Spleen (tissue), 11 donors: ENCODE measurements at regions not wholly inside any gene's neighbourhood (a gene's known extent, or its start where the extent isn't known, plus 50 kb on each side); places are given as distances from the start of the nearest gene placed in this dataset.
"Not testable (repeated sequence)": the region's sequence is repeated elsewhere in the genome, so short reads cannot be mapped to it uniquely, and the experiment has no call there.

ENCODE experiments used
- DNase-seq: peaks from one replicate; pipeline ENCODE4 v3.0.0-alpha.2; 2020
- H3K27ac ChIP-seq, 8 donors: fragments of 200-600 bp; sonication (generic) in 7 of 8; 1 replicate in 4 of 8; 2 replicates in 4 of 8; pipeline versions ENCODE4 v1.5.0 to v1.8.0; 2016 to 2021; ENCODE audit warnings: inconsistent platforms in 4 of 8, mild to moderate bottlenecking in 4 of 8, moderate library complexity in 1 of 8
- H3K27me3 ChIP-seq, 7 donors: fragments of 200-600 bp; sonication (generic) in 6 of 7; replicated peaks in 1 of 7; 1 replicate in 4 of 7; 2 replicates in 3 of 7; pipeline versions ENCODE4 v1.5.0 to v1.8.0; 2016 to 2021; ENCODE audit warnings: inconsistent platforms in 3 of 7, mild to moderate bottlenecking in 1 of 7
- H3K36me3 ChIP-seq, 6 donors: fragments of 200-600 bp; sonication (generic) in 5 of 6; 1 replicate in 4 of 6; 2 replicates in 2 of 6; pipeline versions ENCODE4 v1.5.0 to v1.8.0; 2016 to 2021; ENCODE audit warnings: inconsistent platforms in 2 of 6
- H3K4me1 ChIP-seq, 6 donors: fragments of 200-600 bp; sonication (generic) in 5 of 6; 1 replicate in 3 of 6; 2 replicates in 3 of 6; pipeline versions ENCODE4 v1.5.0 to v1.8.0; 2016 to 2021; ENCODE audit warnings: inconsistent platforms in 3 of 6
- H3K4me3 ChIP-seq, 8 donors: fragments of 200-600 bp; sonication (generic) in 7 of 8; 1 replicate in 4 of 8; 2 replicates in 4 of 8; pipeline versions ENCODE4 v1.5.0 to v1.8.0; 2016 to 2021; ENCODE audit warnings: inconsistent platforms in 4 of 8, mild to moderate bottlenecking in 4 of 8, moderate library complexity in 2 of 8
- H3K9me3 ChIP-seq, 8 donors: fragments of 200-600 bp; sonication (generic) in 7 of 8; 1 replicate in 4 of 8; 2 replicates in 4 of 8; pipeline versions ENCODE4 v1.5.0 to v1.8.0; 2016 to 2021; ENCODE audit warnings: inconsistent platforms in 4 of 8
- POLR2A ChIP-seq, 3 donors: fragments of 450-650 bp; IDR thresholded peaks; one replicate each; pipeline ENCODE4 v1.5.1; 2017; ENCODE audit warnings: antibody characterized with exemption in 3 of 3, mild to moderate bottlenecking in 1 of 3
- POLR2AphosphoS5 ChIP-seq, 3 donors: sonication (generic); formaldehyde crosslinking; IDR thresholded peaks; one replicate each; pipeline ENCODE4 v1.5.1; 2017; ENCODE audit warnings: antibody characterized with exemption in 3 of 3
- WGBS, 5 donors: extraction: QIAGEN DNeasy Blood & Tissue Kit in 3 of 5; methylation state at CpG; one replicate each; pipeline versions ENCODE4 v1.1.5 to v1.1.7; 2013 to 2018; 5-methylcytosine and 5-hydroxymethylcytosine counted together
- intact Hi-C: fragments of 100-400 bp; cut with DNase I; formaldehyde crosslinking; loops from one replicate; pipeline ENCODE4 v1.15.0; 2023; ENCODE audit warnings: low total_unique reads
- TF ChIP-seq, protein P1 (sequence below), 11 experiments: fragments of 200-600 bp in 7 of 11; fragments of 450-650 bp in 4 of 11; sonication (generic) in 4 of 11; IDR thresholded peaks in 8 of 11; conservative IDR thresholded peaks in 3 of 11; 1 replicate in 7 of 11; 2 replicates in 4 of 11; pipeline versions ENCODE4 v1.4.0 to v1.8.0; 2016 to 2021; ENCODE audit warnings: antibody characterized with exemption in 11 of 11, inconsistent platforms in 4 of 11, mild to moderate bottlenecking in 1 of 11
- donor health status: healthy with polysubstance abuse.
- donor health status: DM: no; HTN: no; CAD: no; lungs with moderate emphysema.
- donor health status: DM: no; HTN: no; CAD: no.
- donor health status: Bipolar disorder and iron deficiency.
- donor health status: healthy.
- donor health status: DM: no; HTN: no; CAD: no.
- donor health status: DM: yes; HTN: yes; CAD: no.

- Histone ChIP-seq H3K4me3 (no peak overlapping the region), H3K36me3 (no peaks in the 10 kb centered on the region), H3K4me1 (no peaks in the 10 kb centered on the region), H3K27me3 (no peaks in the 10 kb centered on the region), H3K9me3 (peaks cover 0 to 76% (median 56%) of the 10 kb centered on the region in 8 donors), H3K27ac (no peak overlapping the region)
- DNase-seq = no peak
- 46 to 64% (median 56%) methylated on average over 4 of the region's 4 CpGs for WGBS, 5 donors
- no peak for TF ChIP-seq POLR2A (IDR thresholded peaks at IDR 0.05)
- TF ChIP-seq, protein P1, sequence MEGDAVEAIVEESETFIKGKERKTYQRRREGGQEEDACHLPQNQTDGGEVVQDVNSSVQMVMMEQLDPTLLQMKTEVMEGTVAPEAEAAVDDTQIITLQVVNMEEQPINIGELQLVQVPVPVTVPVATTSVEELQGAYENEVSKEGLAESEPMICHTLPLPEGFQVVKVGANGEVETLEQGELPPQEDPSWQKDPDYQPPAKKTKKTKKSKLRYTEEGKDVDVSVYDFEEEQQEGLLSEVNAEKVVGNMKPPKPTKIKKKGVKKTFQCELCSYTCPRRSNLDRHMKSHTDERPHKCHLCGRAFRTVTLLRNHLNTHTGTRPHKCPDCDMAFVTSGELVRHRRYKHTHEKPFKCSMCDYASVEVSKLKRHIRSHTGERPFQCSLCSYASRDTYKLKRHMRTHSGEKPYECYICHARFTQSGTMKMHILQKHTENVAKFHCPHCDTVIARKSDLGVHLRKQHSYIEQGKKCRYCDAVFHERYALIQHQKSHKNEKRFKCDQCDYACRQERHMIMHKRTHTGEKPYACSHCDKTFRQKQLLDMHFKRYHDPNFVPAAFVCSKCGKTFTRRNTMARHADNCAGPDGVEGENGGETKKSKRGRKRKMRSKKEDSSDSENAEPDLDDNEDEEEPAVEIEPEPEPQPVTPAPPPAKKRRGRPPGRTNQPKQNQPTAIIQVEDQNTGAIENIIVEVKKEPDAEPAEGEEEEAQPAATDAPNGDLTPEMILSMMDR (IDR thresholded peaks at IDR 0.05 in 8 of 11, conservative IDR thresholded peaks at IDR 0.05 in 3 of 11) = no peak
- intact Hi-C loops = no loop called here
Measured at GRCh38 chr14:45757655-45758054, 504.7 kb upstream of the MIS18BP1 start.

DNA sequence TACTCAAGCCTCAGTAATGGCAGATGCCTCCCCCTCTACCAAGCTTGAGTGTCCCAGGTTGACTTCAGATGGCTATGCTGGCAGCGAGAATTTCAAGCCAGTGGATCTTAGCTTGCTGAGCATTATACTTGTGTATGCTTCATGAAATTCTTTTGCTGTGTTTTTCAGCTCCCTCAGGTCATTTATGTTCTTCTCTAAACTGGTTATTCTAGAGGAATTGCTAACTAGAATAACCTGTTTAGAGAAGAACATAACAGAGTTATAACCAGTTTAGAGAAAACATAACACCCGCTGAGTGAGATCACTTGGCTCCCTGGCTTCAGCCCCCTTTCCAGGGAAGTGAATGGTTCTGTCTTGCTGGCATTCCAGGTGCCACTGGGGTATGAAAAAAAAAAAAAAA is 503.4 kb upstream of the MIS18BP1 start:
- WGBS, 5 donors = 88 to 96% (median 89%) methylated on average over 2 of the region's 2 CpGs
- H3K27ac ChIP-seq, DNase-seq, H3K4me1 ChIP-seq, intact Hi-C loops, H3K4me3 ChIP-seq, H3K36me3 ChIP-seq, H3K27me3 ChIP-seq: not testable (repeated sequence)
- H3K9me3 ChIP-seq = peaks cover 0 to 72% (median 50%) of the 10 kb centered on the region in 8 donors

DNA sequence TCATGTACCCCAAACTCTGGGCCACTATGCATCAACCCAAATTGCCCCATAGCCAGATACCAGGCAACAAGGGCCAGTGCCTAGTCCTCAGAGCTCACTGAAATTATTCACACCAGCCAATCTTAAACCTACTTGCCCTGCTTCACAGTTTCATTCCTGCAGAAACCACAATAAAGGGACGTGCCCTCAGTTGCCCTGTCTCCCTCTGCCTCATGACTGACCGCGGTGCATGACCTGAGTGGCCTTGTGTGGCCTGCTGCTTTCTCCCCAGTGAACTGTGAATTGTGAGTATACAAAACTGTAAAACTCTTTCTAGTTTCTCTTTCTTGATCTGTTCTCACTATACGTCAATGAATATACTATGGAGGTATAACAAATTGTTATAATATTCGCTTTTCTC is 490.9 kb upstream of the MIS18BP1 start:
- Histone ChIP-seq H3K36me3 (no peaks in the 10 kb centered on the region), H3K9me3 (peaks cover 0 to 2% (median 0%) of the 10 kb centered on the region in 8 donors), H3K27ac (no peak overlapping the region), H3K27me3 (no peaks in the 10 kb centered on the region), H3K4me1 (no peaks in the 10 kb centered on the region), H3K4me3 (no peak overlapping the region)
- 80 to 89% (median 81%) methylated on average over 5 of the region's 5 CpGs for WGBS, 5 donors
- TF ChIP-seq POLR2AphosphoS5 (IDR thresholded peaks at IDR 0.05) (no peak), POLR2A (IDR thresholded peaks at IDR 0.05) (no peak)
- TF ChIP-seq, protein P1 (IDR thresholded peaks at IDR 0.05 in 8 of 11, conservative IDR thresholded peaks at IDR 0.05 in 3 of 11) = no peak
- intact Hi-C loops = no loop called here
- DNase-seq = no peak

DNA sequence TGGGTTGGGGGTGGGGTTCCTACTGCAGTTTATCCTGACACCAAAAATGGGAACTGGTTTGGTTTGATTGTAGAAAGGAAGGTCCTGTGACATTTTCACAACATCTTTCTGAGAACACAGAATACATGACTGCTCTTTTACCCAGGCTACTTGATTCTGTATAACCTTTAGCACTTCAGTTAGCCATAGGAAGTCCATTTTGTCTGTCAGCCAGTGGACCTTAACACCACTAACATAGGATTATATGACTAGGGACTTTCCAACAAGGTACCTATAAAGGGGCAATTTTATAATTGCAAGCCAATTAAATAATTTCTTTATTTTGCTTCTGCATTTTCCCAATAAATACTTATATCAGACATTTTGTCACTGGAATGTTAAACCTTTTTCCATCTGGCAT is 489.2 kb upstream of the MIS18BP1 start:
- no peak for TF ChIP-seq POLR2AphosphoS5 (IDR thresholded peaks at IDR 0.05)
- TF ChIP-seq POLR2A (IDR thresholded peaks at IDR 0.05) = no peak
- TF ChIP-seq, protein P1 (IDR thresholded peaks at IDR 0.05 in 8 of 11, conservative IDR thresholded peaks at IDR 0.05 in 3 of 11) = no peak
- DNase-seq = no peak
- no peak overlapping the region for H3K27ac ChIP-seq
- no peak overlapping the region for H3K4me3 ChIP-seq
- H3K9me3 ChIP-seq = no peaks in the 10 kb centered on the region
- H3K36me3 ChIP-seq = no peaks in the 10 kb centered on the region
- no peaks in the 10 kb centered on the region for H3K4me1 ChIP-seq
- H3K27me3 ChIP-seq = no peaks in the 10 kb centered on the region
- intact Hi-C loops = no loop called here
